ENCODE measurements at regions not wholly inside any gene's neighbourhood (a gene's known extent, or its start where the extent isn't known, plus 50 kb on each side); places are given as distances from the start of the nearest gene placed in this dataset.

- no peak for DNase-seq
- no peak overlapping the region for H3K4me3 ChIP-seq (ENCODE audit: low read length)
- no peaks in the 10 kb centered on the region for H3K9me3 Mint-ChIP-seq
- H3K4me1 ChIP-seq (ENCODE audit: control insufficient read depth, insufficient read depth, low read length) = peaks cover 3% of the 10 kb centered on the region
- no peaks in the 10 kb centered on the region for H3K27me3 ChIP-seq (ENCODE audit: control insufficient read depth, insufficient read depth, low read length, poor library complexity, severe bottlenecking)
- no peak overlapping the region for H3K9ac ChIP-seq (ENCODE audit: extremely low read depth, low read length, poor library complexity, severe bottlenecking)
- H3K27ac Mint-ChIP-seq = no peak overlapping the region
- no peaks in the 10 kb centered on the region for H3K27me3 Mint-ChIP-seq (ENCODE audit: insufficient read depth)
- no peak overlapping the region for H3K4me3 Mint-ChIP-seq
- H3K27ac ChIP-seq (ENCODE audit: low read depth, low read length) = no peak overlapping the region
- H3K36me3 ChIP-seq (ENCODE audit: control insufficient read depth, insufficient read depth, low read length) = no peaks in the 10 kb centered on the region
- WGBS, 2 experiments (ENCODE audit: insufficient coverage in 1 of 2, insufficient read length in 1 of 2) = no CpG with 5 or more reads among the region's 1 CpG
- H3K4me1 Mint-ChIP-seq = peaks cover 16% of the 10 kb centered on the region
- TF ChIP-seq CTCF (conservative IDR thresholded peaks at IDR 0.05) = no peak
- no peaks in the 10 kb centered on the region for H3K36me3 Mint-ChIP-seq (ENCODE audit: low read depth)
- no peaks in the 10 kb centered on the region for H3K9me3 ChIP-seq (ENCODE audit: control insufficient read depth, low read length)
Measured at GRCh38 chr3:145857956-145858355, 303.0 kb downstream of the PLOD2 start.

- H3K36me3 ChIP-seq (ENCODE audit: control insufficient read depth, insufficient read depth, low read length) = no peaks in the 10 kb centered on the region
- WGBS, 2 experiments (ENCODE audit: insufficient coverage in 1 of 2, insufficient read length in 1 of 2) = 61% methylated on average over 2 of the region's 2 CpGs; no CpG with 5 or more reads in 1 of the 2 experiments
- no peak for DNase-seq
- H3K27me3 Mint-ChIP-seq (ENCODE audit: insufficient read depth) = no peaks in the 10 kb centered on the region
- H3K4me3 Mint-ChIP-seq = no peak overlapping the region
- H3K9ac ChIP-seq (ENCODE audit: extremely low read depth, low read length, poor library complexity, severe bottlenecking) = no peak overlapping the region
- H3K27me3 ChIP-seq (ENCODE audit: control insufficient read depth, insufficient read depth, low read length, poor library complexity, severe bottlenecking) = no peaks in the 10 kb centered on the region
- H3K27ac Mint-ChIP-seq = peak overlapping the region; percentile 64
- H3K4me1 ChIP-seq (ENCODE audit: control insufficient read depth, insufficient read depth, low read length) = no peaks in the 10 kb centered on the region
- H3K27ac ChIP-seq (ENCODE audit: low read depth, low read length) = no peak overlapping the region
- H3K9me3 Mint-ChIP-seq = no peaks in the 10 kb centered on the region
- peaks cover 8% of the 10 kb centered on the region for H3K4me1 Mint-ChIP-seq
- TF ChIP-seq CTCF (conservative IDR thresholded peaks at IDR 0.05) = no peak
- H3K36me3 Mint-ChIP-seq (ENCODE audit: low read depth) = no peaks in the 10 kb centered on the region
- H3K9me3 ChIP-seq (ENCODE audit: control insufficient read depth, low read length) = no peaks in the 10 kb centered on the region
- H3K4me3 ChIP-seq (ENCODE audit: low read length) = no peak overlapping the region
Measured at GRCh38 chr3:145864336-145864735, 296.6 kb downstream of the PLOD2 start.

- Histone ChIP-seq H3K27ac (ENCODE audit: low read depth, low read length) (no peak overlapping the region), H3K36me3 (ENCODE audit: control insufficient read depth, insufficient read depth, low read length) (no peaks in the 10 kb centered on the region), H3K4me1 (ENCODE audit: control insufficient read depth, insufficient read depth, low read length) (peaks cover 5% of the 10 kb centered on the region), H3K9ac (ENCODE audit: extremely low read depth, low read length, poor library complexity, severe bottlenecking) (no peak overlapping the region), H3K9me3 (ENCODE audit: control insufficient read depth, low read length) (no peaks in the 10 kb centered on the region), H3K4me3 (ENCODE audit: low read length) (no peak overlapping the region), H3K27me3 (ENCODE audit: control insufficient read depth, insufficient read depth, low read length, poor library complexity, severe bottlenecking) (no peaks in the 10 kb centered on the region)
- Mint-ChIP-seq H3K4me3 (no peak overlapping the region), H3K27me3 (ENCODE audit: insufficient read depth) (no peaks in the 10 kb centered on the region), H3K36me3 (ENCODE audit: low read depth) (no peaks in the 10 kb centered on the region), H3K4me1 (peaks cover 7% of the 10 kb centered on the region), H3K9me3 (no peaks in the 10 kb centered on the region), H3K27ac (no peak overlapping the region)
- 94% methylated on average over 3 to 4 of the region's 4 CpGs for WGBS, 2 experiments (ENCODE audit: insufficient coverage in 1 of 2, insufficient read length in 1 of 2)
- no peak for DNase-seq
- no peak for TF ChIP-seq CTCF (conservative IDR thresholded peaks at IDR 0.05)
Measured at GRCh38 chr3:145865399-145866018, 295.5 kb downstream of the PLOD2 start.
